ENCODE measurements at regions not wholly inside any gene's neighbourhood (a gene's known extent, or its start where the extent isn't known, plus 50 kb on each side); places are given as distances from the start of the nearest gene placed in this dataset.

GRCh38 chr2:116842164-116842563, 972.3 kb upstream of the DDX18 start:
- Histone ChIP-seq H3K4me2 (ENCODE audit: extremely low read depth, insufficient read depth, low read length) (no peak overlapping the region), H3K4me1 (ENCODE audit: control insufficient read depth, extremely low read depth, insufficient read depth, low read length) (no peaks in the 10 kb centered on the region), H3K36me3 (ENCODE audit: control insufficient read depth, insufficient read depth, low read length) (no peaks in the 10 kb centered on the region), H3K9ac (ENCODE audit: insufficient read depth, low read length) (no peak overlapping the region), H2AFZ (ENCODE audit: low read length) (no peak overlapping the region), H3K4me3 (replicated peaks in 1 of 4; ENCODE audit: control extremely low read depth in 1 of 4, insufficient read depth in 1 of 4, low read depth in 3 of 4, low read length in 4 of 4) (no peak overlapping the region), H3K79me2 (ENCODE audit: control insufficient read depth, insufficient read depth, low read length) (no peaks in the 10 kb centered on the region), H3K27me3 (ENCODE audit: control insufficient read depth, insufficient read depth, low read length) (no peaks in the 10 kb centered on the region), H3K27ac (ENCODE audit: insufficient read depth, low read length) (no peak overlapping the region), H3K9me3 (ENCODE audit: control insufficient read depth, insufficient read depth, low read depth, low read length) (no peaks in the 10 kb centered on the region), H4K20me1 (ENCODE audit: control insufficient read depth, extremely low read depth, insufficient read depth, low read length) (no peaks in the 10 kb centered on the region)
- TF ChIP-seq EZH2 (IDR thresholded peaks at IDR 0.05; ENCODE audit: low read length, missing control alignments) (no peak), CTCF (conservative IDR thresholded peaks at IDR 0.05 in 1 of 2, IDR thresholded peaks at IDR 0.05 in 1 of 2; ENCODE audit: low read depth in 1 of 2, low read length in 2 of 2) (no peak)
- no peak for DNase-seq (ENCODE audit: low read depth in 2 of 2)

GRCh38 chr2:116859708-116860107, 954.8 kb upstream of the DDX18 start:
- no peak overlapping the region for H3K4me3 ChIP-seq (replicated peaks in 1 of 4; ENCODE audit: control extremely low read depth in 1 of 4, insufficient read depth in 1 of 4, low read depth in 3 of 4, low read length in 4 of 4)
- no peak overlapping the region for H2AFZ ChIP-seq (ENCODE audit: low read length)
- H3K4me2 ChIP-seq (ENCODE audit: extremely low read depth, insufficient read depth, low read length): no peak overlapping the region
- no peaks in the 10 kb centered on the region for H4K20me1 ChIP-seq (ENCODE audit: control insufficient read depth, extremely low read depth, insufficient read depth, low read length)
- H3K4me1 ChIP-seq (ENCODE audit: control insufficient read depth, extremely low read depth, insufficient read depth, low read length): no peaks in the 10 kb centered on the region
- H3K27ac ChIP-seq (ENCODE audit: insufficient read depth, low read length): no peak overlapping the region
- no peaks in the 10 kb centered on the region for H3K9me3 ChIP-seq (ENCODE audit: control insufficient read depth, insufficient read depth, low read depth, low read length)
- no peaks in the 10 kb centered on the region for H3K36me3 ChIP-seq (ENCODE audit: control insufficient read depth, insufficient read depth, low read length)
- DNase-seq (ENCODE audit: low read depth in 2 of 2): no peak
- TF ChIP-seq EZH2 (IDR thresholded peaks at IDR 0.05; ENCODE audit: low read length, missing control alignments): no peak
- no peak for TF ChIP-seq CTCF (conservative IDR thresholded peaks at IDR 0.05 in 1 of 2, IDR thresholded peaks at IDR 0.05 in 1 of 2; ENCODE audit: low read depth in 1 of 2, low read length in 2 of 2)
- no peaks in the 10 kb centered on the region for H3K27me3 ChIP-seq (ENCODE audit: control insufficient read depth, insufficient read depth, low read length)
- H3K79me2 ChIP-seq (ENCODE audit: control insufficient read depth, insufficient read depth, low read length): no peaks in the 10 kb centered on the region
- no peak overlapping the region for H3K9ac ChIP-seq (ENCODE audit: insufficient read depth, low read length)

DNA sequence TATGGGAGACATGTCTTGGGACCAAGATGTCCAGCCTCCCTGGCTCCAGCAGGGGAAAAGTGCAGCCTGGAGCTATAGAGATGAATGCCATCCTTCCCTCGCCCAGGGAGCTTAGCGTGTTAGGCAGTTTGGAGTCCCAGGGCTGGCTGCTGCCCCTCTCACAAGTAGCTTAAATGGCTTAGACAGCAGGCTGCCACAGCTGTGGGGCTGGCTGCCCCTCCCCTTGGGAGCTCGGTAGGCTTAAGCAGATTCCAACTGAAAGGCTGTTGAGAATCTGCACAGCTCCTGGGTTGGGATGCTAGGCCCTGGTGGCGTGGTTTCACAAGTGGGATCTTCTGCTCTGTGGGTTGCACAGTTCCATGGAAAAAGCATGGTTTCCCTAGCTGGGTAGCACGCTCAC, 940.5 kb upstream of the DDX18 start:
- no peaks in the 10 kb centered on the region for H3K9me3 ChIP-seq (ENCODE audit: control insufficient read depth, insufficient read depth, low read depth, low read length)

More for the DNA sequence above, 940.5 kb upstream of the DDX18 start:
- no peak overlapping the region for H3K27ac ChIP-seq (ENCODE audit: insufficient read depth, low read length)
- H3K79me2 ChIP-seq (ENCODE audit: control insufficient read depth, insufficient read depth, low read length): no peaks in the 10 kb centered on the region
- no peak overlapping the region for H3K9ac ChIP-seq (ENCODE audit: insufficient read depth, low read length)
- H3K4me1 ChIP-seq (ENCODE audit: control insufficient read depth, extremely low read depth, insufficient read depth, low read length): no peaks in the 10 kb centered on the region
- H3K4me3 ChIP-seq (replicated peaks in 1 of 4; ENCODE audit: control extremely low read depth in 1 of 4, insufficient read depth in 1 of 4, low read depth in 3 of 4, low read length in 4 of 4): no peak overlapping the region
- DNase-seq (ENCODE audit: low read depth in 2 of 2): no peak
- H3K4me2 ChIP-seq (ENCODE audit: extremely low read depth, insufficient read depth, low read length): no peak overlapping the region
- H2AFZ ChIP-seq (ENCODE audit: low read length): no peak overlapping the region
- H3K27me3 ChIP-seq (ENCODE audit: control insufficient read depth, insufficient read depth, low read length): no peaks in the 10 kb centered on the region
- H4K20me1 ChIP-seq (ENCODE audit: control insufficient read depth, extremely low read depth, insufficient read depth, low read length): no peaks in the 10 kb centered on the region
- H3K36me3 ChIP-seq (ENCODE audit: control insufficient read depth, insufficient read depth, low read length): no peaks in the 10 kb centered on the region
- no peak for TF ChIP-seq CTCF (conservative IDR thresholded peaks at IDR 0.05 in 1 of 2, IDR thresholded peaks at IDR 0.05 in 1 of 2; ENCODE audit: low read depth in 1 of 2, low read length in 2 of 2)
- TF ChIP-seq EZH2 (IDR thresholded peaks at IDR 0.05; ENCODE audit: low read length, missing control alignments): no peak

Data from fibroblast of lung (primary cell).